ENCODE measurements at regions not wholly inside any gene's neighbourhood (a gene's known extent, or its start where the extent isn't known, plus 50 kb on each side); places are given as distances from the start of the nearest gene placed in this dataset.
"Not testable (repeated sequence)": the region's sequence is repeated elsewhere in the genome, so short reads cannot be mapped to it uniquely, and the experiment has no call there.

DNA sequence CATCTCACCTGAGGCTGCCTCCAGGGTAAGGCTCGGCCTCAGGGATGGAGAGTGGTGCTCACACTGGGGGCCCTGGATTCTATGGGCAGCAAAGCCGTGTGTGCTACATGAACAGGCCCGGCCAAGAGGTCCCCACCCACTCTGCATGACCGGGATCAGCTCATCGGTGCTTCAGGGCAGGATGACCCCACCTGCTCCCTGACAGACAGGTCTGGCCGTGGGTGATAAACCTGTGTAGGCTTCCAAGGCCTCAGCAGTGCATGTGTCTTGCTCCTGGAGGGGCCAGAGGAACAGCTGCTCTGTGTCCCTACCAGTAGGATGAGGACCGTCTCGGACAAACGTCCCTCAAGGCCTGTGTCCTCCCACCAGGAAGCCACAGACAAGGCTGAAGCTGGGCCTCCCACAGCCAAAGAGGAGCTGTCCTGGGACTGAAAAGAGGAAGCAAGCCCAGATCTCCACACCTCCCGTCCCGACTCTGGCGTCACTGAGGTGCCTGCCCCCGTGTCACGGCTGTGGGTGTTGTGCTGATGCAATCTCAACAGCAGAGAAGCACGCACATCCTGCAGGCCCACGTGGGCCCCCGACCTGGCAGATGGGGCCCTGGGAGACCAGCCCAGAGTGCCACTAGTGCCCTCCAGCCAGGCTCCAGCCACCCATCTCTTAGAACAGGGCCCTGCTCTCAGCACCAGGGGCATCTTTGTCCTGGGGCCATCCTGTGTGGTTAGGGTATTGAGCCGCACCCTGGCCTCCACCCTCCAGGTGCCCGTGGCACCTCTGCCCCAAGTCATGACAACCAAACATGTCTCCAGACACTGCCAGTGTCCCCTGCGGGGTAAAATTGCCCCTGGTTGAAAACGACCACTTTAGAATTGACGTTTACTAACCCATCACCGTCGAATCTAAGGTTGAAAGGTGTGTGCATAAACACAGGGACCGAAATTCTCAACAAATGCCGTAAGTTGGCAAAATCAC, 5455.9 kb upstream of the TPTE start:
- TF ChIP-seq, protein P1, sequence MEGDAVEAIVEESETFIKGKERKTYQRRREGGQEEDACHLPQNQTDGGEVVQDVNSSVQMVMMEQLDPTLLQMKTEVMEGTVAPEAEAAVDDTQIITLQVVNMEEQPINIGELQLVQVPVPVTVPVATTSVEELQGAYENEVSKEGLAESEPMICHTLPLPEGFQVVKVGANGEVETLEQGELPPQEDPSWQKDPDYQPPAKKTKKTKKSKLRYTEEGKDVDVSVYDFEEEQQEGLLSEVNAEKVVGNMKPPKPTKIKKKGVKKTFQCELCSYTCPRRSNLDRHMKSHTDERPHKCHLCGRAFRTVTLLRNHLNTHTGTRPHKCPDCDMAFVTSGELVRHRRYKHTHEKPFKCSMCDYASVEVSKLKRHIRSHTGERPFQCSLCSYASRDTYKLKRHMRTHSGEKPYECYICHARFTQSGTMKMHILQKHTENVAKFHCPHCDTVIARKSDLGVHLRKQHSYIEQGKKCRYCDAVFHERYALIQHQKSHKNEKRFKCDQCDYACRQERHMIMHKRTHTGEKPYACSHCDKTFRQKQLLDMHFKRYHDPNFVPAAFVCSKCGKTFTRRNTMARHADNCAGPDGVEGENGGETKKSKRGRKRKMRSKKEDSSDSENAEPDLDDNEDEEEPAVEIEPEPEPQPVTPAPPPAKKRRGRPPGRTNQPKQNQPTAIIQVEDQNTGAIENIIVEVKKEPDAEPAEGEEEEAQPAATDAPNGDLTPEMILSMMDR (IDR thresholded peaks at IDR 0.05): not testable (repeated sequence)
- not testable (repeated sequence) for TF ChIP-seq POLR2A, EP300 (IDR thresholded peaks at IDR 0.05)

All from tibial nerve (tissue), 4 donors.